NCI-H748 treated with DMSO at 0.1 percent for 48 hours (cell line): ENCODE measurements at regions not wholly inside any gene's neighbourhood (a gene's known extent, or its start where the extent isn't known, plus 50 kb on each side); places are given as distances from the start of the nearest gene placed in this dataset.

Experiments
- DNase-seq: peaks from one replicate; lab custom pipeline; 2025; lab: John Stamatoyannopoulos, UW

- DNase-seq: no peak
These were observed 241.8 kb upstream of the NR2F2 start for GRCh38 chr15:96088650-96089049.

GRCh38 chr15:96089405-96090058 lies 241.0 kb upstream of the NR2F2 start:
- no peak for DNase-seq

- DNase-seq: no peak
These were observed 238.3 kb upstream of the NR2F2 start for GRCh38 chr15:96092186-96092585.

- DNase-seq: no peak
These were observed 237.4 kb upstream of the NR2F2 start for GRCh38 chr15:96093063-96093462.

GRCh38 chr15:96097661-96098060 lies 232.8 kb upstream of the NR2F2 start:
- no peak for DNase-seq

GRCh38 chr15:96102631-96103030 lies 227.9 kb upstream of the NR2F2 start:
- no peak for DNase-seq

GRCh38 chr15:96106181-96106580 lies 224.3 kb upstream of the NR2F2 start:
- no peak for DNase-seq

- no peak for DNase-seq
These were observed 223.9 kb upstream of the NR2F2 start for GRCh38 chr15:96106628-96107027.

- DNase-seq: no peak
These were observed 222.6 kb upstream of the NR2F2 start for GRCh38 chr15:96107916-96108315.

GRCh38 chr15:96108405-96108804 lies 222.1 kb upstream of the NR2F2 start:
- DNase-seq: no peak

GRCh38 chr15:96109820-96110219 lies 220.7 kb upstream of the NR2F2 start:
- DNase-seq: no peak

- DNase-seq: no peak
These were observed 218.5 kb upstream of the NR2F2 start for GRCh38 chr15:96112018-96112417.

GRCh38 chr15:96115642-96116041 lies 214.9 kb upstream of the NR2F2 start:
- DNase-seq: no peak

- DNase-seq: no peak
These were observed 213.2 kb upstream of the NR2F2 start for GRCh38 chr15:96117270-96117669.

- no peak for DNase-seq
These were observed 210.8 kb upstream of the NR2F2 start for GRCh38 chr15:96119734-96120133.

- no peak for DNase-seq
These were observed 209.2 kb upstream of the NR2F2 start for GRCh38 chr15:96121086-96121920.

- DNase-seq: no peak
These were observed 208.1 kb upstream of the NR2F2 start for GRCh38 chr15:96122077-96123027.

GRCh38 chr15:96123028-96123400 lies 207.5 kb upstream of the NR2F2 start:
- no peak for DNase-seq

- no peak for DNase-seq
These were observed 206.8 kb upstream of the NR2F2 start for GRCh38 chr15:96123630-96124187.

GRCh38 chr15:96124436-96124835 lies 206.1 kb upstream of the NR2F2 start:
- no peak for DNase-seq

- DNase-seq: no peak
These were observed 204.6 kb upstream of the NR2F2 start for GRCh38 chr15:96125721-96126415.

- DNase-seq: no peak
These were observed 203.6 kb upstream of the NR2F2 start for GRCh38 chr15:96126859-96127258.
